ENCODE measurements at regions not wholly inside any gene's neighbourhood (a gene's known extent, or its start where the extent isn't known, plus 50 kb on each side); places are given as distances from the start of the nearest gene placed in this dataset.

GRCh38 chr10:131693766-131694165 lies 207.0 kb upstream of the PPP2R2D start:
- Histone ChIP-seq H3K9ac (ENCODE audit: low read length in 5 of 5) (no peak overlapping the region), H3K4me3 (ENCODE audit: low read depth in 1 of 5, low read length in 5 of 5) (no peak overlapping the region), H3K27me3 (ENCODE audit: control insufficient read depth in 5 of 5, insufficient read depth in 4 of 5, low read length in 5 of 5) (peaks cover 4 to 29% (median 19%) of the 10 kb centered on the region in 5 donors), H3K27ac (ENCODE audit: low read depth, low read length) (no peak overlapping the region), H3K4me1 (ENCODE audit: control insufficient read depth in 5 of 5, insufficient read depth in 5 of 5, low read length in 5 of 5) (no peaks in the 10 kb centered on the region), H3K9me3 (ENCODE audit: control insufficient read depth in 5 of 5, low read length in 5 of 5) (no peaks in the 10 kb centered on the region), H3K36me3 (ENCODE audit: control insufficient read depth in 5 of 5, insufficient read depth in 5 of 5, low read length in 5 of 5) (no peaks in the 10 kb centered on the region)

DNA sequence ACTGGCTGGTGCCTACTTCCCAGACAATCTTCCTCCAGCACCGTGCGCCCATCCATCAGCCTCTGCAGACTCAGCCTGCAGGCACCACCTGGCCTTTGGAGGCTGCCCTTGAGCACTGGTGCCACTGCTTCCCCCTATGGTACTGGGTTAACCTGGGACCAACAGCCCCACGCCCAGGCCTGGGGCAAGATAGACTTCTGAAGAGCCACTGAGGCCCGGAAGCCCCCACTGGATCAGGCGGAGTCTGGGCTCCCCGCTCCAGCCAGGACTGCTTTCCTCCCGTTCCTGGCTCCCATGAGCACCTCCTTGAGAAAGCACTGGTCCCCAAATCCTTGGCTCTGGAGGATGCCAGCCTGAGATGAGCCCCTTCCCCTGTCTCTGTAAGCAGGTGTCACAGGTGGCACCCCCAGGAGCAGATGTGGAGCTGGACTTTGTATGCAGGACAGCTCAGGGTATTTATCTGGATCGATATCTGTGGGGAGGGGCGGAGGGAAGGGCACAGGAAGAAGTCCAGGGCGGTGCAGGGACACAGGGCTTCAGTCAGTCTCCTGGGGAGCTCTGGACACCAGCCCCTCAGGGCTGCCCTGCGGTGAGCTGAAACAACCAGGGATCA lies 206.5 kb upstream of the PPP2R2D start:
- H3K4me3 ChIP-seq (ENCODE audit: low read depth in 1 of 5, low read length in 5 of 5): no peak overlapping the region
- no peaks in the 10 kb centered on the region for H3K9me3 ChIP-seq (ENCODE audit: control insufficient read depth in 5 of 5, low read length in 5 of 5)
- H3K9ac ChIP-seq (ENCODE audit: low read length in 5 of 5): no peak overlapping the region
- no peak overlapping the region for H3K27ac ChIP-seq (ENCODE audit: low read depth, low read length)
- no peaks in the 10 kb centered on the region for H3K4me1 ChIP-seq (ENCODE audit: control insufficient read depth in 5 of 5, insufficient read depth in 5 of 5, low read length in 5 of 5)
- H3K36me3 ChIP-seq (ENCODE audit: control insufficient read depth in 5 of 5, insufficient read depth in 5 of 5, low read length in 5 of 5): no peaks in the 10 kb centered on the region
- H3K27me3 ChIP-seq (ENCODE audit: control insufficient read depth in 5 of 5, insufficient read depth in 4 of 5, low read length in 5 of 5): peaks cover 4 to 32% (median 17%) of the 10 kb centered on the region in 5 donors

GRCh38 chr10:131694781-131695495 lies 205.9 kb upstream of the PPP2R2D start:
- H3K9ac ChIP-seq (ENCODE audit: low read length in 5 of 5): no peak overlapping the region
- no peak overlapping the region for H3K27ac ChIP-seq (ENCODE audit: low read depth, low read length)
- H3K27me3 ChIP-seq (ENCODE audit: control insufficient read depth in 5 of 5, insufficient read depth in 4 of 5, low read length in 5 of 5): peaks cover 4 to 30% (median 15%) of the 10 kb centered on the region in 5 donors
- no peak overlapping the region for H3K4me3 ChIP-seq (ENCODE audit: low read depth in 1 of 5, low read length in 5 of 5)
- H3K9me3 ChIP-seq (ENCODE audit: control insufficient read depth in 5 of 5, low read length in 5 of 5): no peaks in the 10 kb centered on the region
- no peaks in the 10 kb centered on the region for H3K36me3 ChIP-seq (ENCODE audit: control insufficient read depth in 5 of 5, insufficient read depth in 5 of 5, low read length in 5 of 5)
- no peaks in the 10 kb centered on the region for H3K4me1 ChIP-seq (ENCODE audit: control insufficient read depth in 5 of 5, insufficient read depth in 5 of 5, low read length in 5 of 5)

DNA sequence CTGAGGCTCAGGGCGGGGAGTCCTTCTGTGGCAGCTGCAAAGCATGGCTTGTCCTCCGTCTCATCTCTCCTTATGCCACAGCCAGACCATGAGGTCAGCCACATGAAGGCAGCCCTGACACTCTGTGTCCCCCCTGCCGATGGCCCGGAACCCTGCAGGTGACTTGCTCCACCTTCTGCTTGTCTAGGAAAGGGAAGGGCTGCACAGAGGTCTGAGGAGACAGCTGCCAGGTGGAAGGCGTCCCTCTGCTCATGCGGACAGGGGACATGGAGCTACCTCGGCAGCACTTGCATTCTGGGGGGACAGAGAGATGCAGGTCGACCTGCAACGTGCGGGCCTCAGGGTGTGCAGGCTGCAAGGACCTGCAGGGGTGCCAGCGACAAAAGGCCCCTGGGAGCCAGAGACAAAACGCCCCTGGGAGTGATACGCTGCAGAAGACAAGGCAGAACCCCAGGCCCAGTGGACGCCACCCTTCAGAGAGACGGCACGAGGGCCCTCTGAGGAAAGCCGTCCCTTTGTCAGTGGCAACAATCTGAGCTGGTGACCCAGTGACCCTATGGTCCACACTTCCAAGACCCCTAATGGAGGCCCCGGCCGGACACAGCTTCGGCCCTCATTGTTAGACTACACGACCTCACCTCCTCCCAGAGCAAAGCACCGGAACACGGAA lies 205.2 kb upstream of the PPP2R2D start:
- Histone ChIP-seq H3K4me1 (ENCODE audit: control insufficient read depth in 5 of 5, insufficient read depth in 5 of 5, low read length in 5 of 5) (no peaks in the 10 kb centered on the region), H3K9ac (ENCODE audit: low read length in 5 of 5) (no peak overlapping the region), H3K9me3 (ENCODE audit: control insufficient read depth in 5 of 5, low read length in 5 of 5) (no peaks in the 10 kb centered on the region), H3K4me3 (ENCODE audit: low read depth in 1 of 5, low read length in 5 of 5) (no peak overlapping the region), H3K36me3 (ENCODE audit: control insufficient read depth in 5 of 5, insufficient read depth in 5 of 5, low read length in 5 of 5) (no peaks in the 10 kb centered on the region), H3K27me3 (ENCODE audit: control insufficient read depth in 5 of 5, insufficient read depth in 4 of 5, low read length in 5 of 5) (peaks cover 8 to 29% (median 18%) of the 10 kb centered on the region in 5 donors), H3K27ac (ENCODE audit: low read depth, low read length) (no peak overlapping the region)

- H3K9me3 ChIP-seq (ENCODE audit: control insufficient read depth in 5 of 5, low read length in 5 of 5): no peaks in the 10 kb centered on the region
- H3K36me3 ChIP-seq (ENCODE audit: control insufficient read depth in 5 of 5, insufficient read depth in 5 of 5, low read length in 5 of 5): no peaks in the 10 kb centered on the region
- no peaks in the 10 kb centered on the region for H3K4me1 ChIP-seq (ENCODE audit: control insufficient read depth in 5 of 5, insufficient read depth in 5 of 5, low read length in 5 of 5)
- H3K27me3 ChIP-seq (ENCODE audit: control insufficient read depth in 5 of 5, insufficient read depth in 4 of 5, low read length in 5 of 5): peaks cover 12 to 36% (median 28%) of the 10 kb centered on the region in 5 donors
- H3K9ac ChIP-seq (ENCODE audit: low read length in 5 of 5): no peak overlapping the region
- no peak overlapping the region for H3K27ac ChIP-seq (ENCODE audit: low read depth, low read length)
- no peak overlapping the region for H3K4me3 ChIP-seq (ENCODE audit: low read depth in 1 of 5, low read length in 5 of 5)
Observed at GRCh38 chr10:131697476-131698128, 203.2 kb upstream of the PPP2R2D start.

GRCh38 chr10:131698232-131698631 lies 202.6 kb upstream of the PPP2R2D start:
- peaks cover 9 to 37% (median 29%) of the 10 kb centered on the region in 5 donors for H3K27me3 ChIP-seq (ENCODE audit: control insufficient read depth in 5 of 5, insufficient read depth in 4 of 5, low read length in 5 of 5)
- H3K27ac ChIP-seq (ENCODE audit: low read depth, low read length): no peak overlapping the region
- H3K9ac ChIP-seq (ENCODE audit: low read length in 5 of 5): no peak overlapping the region
- no peak overlapping the region for H3K4me3 ChIP-seq (ENCODE audit: low read depth in 1 of 5, low read length in 5 of 5)
- no peaks in the 10 kb centered on the region for H3K4me1 ChIP-seq (ENCODE audit: control insufficient read depth in 5 of 5, insufficient read depth in 5 of 5, low read length in 5 of 5)
- H3K36me3 ChIP-seq (ENCODE audit: control insufficient read depth in 5 of 5, insufficient read depth in 5 of 5, low read length in 5 of 5): no peaks in the 10 kb centered on the region
- H3K9me3 ChIP-seq (ENCODE audit: control insufficient read depth in 5 of 5, low read length in 5 of 5): no peaks in the 10 kb centered on the region

DNA sequence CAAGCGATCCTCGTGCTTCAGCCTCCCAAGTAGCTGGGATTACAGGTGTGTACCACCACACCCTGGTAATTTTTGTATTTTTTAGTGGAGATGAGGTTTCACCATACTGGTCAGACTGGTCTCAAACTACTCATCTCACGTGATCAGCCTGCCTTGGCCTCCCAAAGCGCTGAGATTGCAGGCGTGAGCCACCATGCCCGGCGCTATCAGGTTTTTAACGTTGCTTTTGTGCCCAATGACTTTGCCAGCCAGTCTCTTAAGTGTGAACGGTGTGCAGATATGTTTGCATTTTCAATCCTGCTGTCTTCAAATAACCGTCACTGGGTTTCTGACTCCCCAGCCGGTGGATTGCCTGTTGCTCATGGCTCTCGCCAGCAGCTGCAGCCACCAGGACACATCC lies 201.8 kb upstream of the PPP2R2D start:
- Histone ChIP-seq H3K27me3 (ENCODE audit: control insufficient read depth in 5 of 5, insufficient read depth in 4 of 5, low read length in 5 of 5) (peaks cover 9 to 39% (median 30%) of the 10 kb centered on the region in 5 donors), H3K9me3 (ENCODE audit: control insufficient read depth in 5 of 5, low read length in 5 of 5) (peaks cover 0 to 2% (median 0%) of the 10 kb centered on the region in 5 donors)

GRCh38 chr10:131700032-131700431 lies 200.8 kb upstream of the PPP2R2D start:
- Histone ChIP-seq H3K27ac (ENCODE audit: low read depth, low read length) (no peak overlapping the region), H3K4me1 (ENCODE audit: control insufficient read depth in 5 of 5, insufficient read depth in 5 of 5, low read length in 5 of 5) (no peaks in the 10 kb centered on the region), H3K9ac (ENCODE audit: low read length in 5 of 5) (no peak overlapping the region), H3K9me3 (ENCODE audit: control insufficient read depth in 5 of 5, low read length in 5 of 5) (peaks cover 0 to 5% (median 0%) of the 10 kb centered on the region in 5 donors), H3K27me3 (ENCODE audit: control insufficient read depth in 5 of 5, insufficient read depth in 4 of 5, low read length in 5 of 5) (peaks cover 9 to 36% (median 27%) of the 10 kb centered on the region in 5 donors), H3K36me3 (ENCODE audit: control insufficient read depth in 5 of 5, insufficient read depth in 5 of 5, low read length in 5 of 5) (no peaks in the 10 kb centered on the region), H3K4me3 (ENCODE audit: low read depth in 1 of 5, low read length in 5 of 5) (no peak overlapping the region)

More for the DNA sequence above, 201.8 kb upstream of the PPP2R2D start:
- no peaks in the 10 kb centered on the region for H3K4me1 ChIP-seq (ENCODE audit: control insufficient read depth in 5 of 5, insufficient read depth in 5 of 5, low read length in 5 of 5)
- no peaks in the 10 kb centered on the region for H3K36me3 ChIP-seq (ENCODE audit: control insufficient read depth in 5 of 5, insufficient read depth in 5 of 5, low read length in 5 of 5)
- H3K27ac ChIP-seq (ENCODE audit: low read depth, low read length): no peak overlapping the region
- no peak overlapping the region for H3K4me3 ChIP-seq (ENCODE audit: low read depth in 1 of 5, low read length in 5 of 5)
- H3K9ac ChIP-seq (ENCODE audit: low read length in 5 of 5): no peak overlapping the region

DNA sequence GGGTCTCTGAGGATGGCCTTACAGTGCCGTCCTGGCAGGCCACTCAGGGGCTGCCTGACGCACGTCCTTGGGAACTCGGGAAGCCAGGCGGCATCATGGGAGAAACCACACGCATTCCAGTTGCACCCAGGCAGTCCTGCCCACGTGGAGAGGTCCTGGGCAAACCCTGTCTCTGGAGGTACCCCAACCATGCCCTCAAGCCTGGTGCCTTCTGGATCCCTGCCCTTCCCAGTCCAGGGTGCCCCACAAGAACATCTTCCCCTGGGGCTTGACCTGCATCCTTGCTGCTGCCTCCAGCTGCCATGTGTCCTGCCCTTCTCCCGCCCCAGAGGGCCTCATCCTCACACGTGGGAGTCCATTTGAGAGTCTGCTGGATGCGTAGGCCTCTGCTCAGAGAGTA lies 200.3 kb upstream of the PPP2R2D start:
- Histone ChIP-seq H3K27ac (ENCODE audit: low read depth, low read length) (no peak overlapping the region), H3K4me3 (ENCODE audit: low read depth in 1 of 5, low read length in 5 of 5) (no peak overlapping the region), H3K36me3 (ENCODE audit: control insufficient read depth in 5 of 5, insufficient read depth in 5 of 5, low read length in 5 of 5) (no peaks in the 10 kb centered on the region), H3K27me3 (ENCODE audit: control insufficient read depth in 5 of 5, insufficient read depth in 4 of 5, low read length in 5 of 5) (peaks cover 9 to 36% (median 27%) of the 10 kb centered on the region in 5 donors), H3K4me1 (ENCODE audit: control insufficient read depth in 5 of 5, insufficient read depth in 5 of 5, low read length in 5 of 5) (no peaks in the 10 kb centered on the region), H3K9me3 (ENCODE audit: control insufficient read depth in 5 of 5, low read length in 5 of 5) (peaks cover 0 to 5% (median 0%) of the 10 kb centered on the region in 5 donors), H3K9ac (ENCODE audit: low read length in 5 of 5) (no peak overlapping the region)
